Liver (tissue), 8 donors: ENCODE measurements at regions not wholly inside any gene's neighbourhood (a gene's known extent, or its start where the extent isn't known, plus 50 kb on each side); places are given as distances from the start of the nearest gene placed in this dataset.

Experiments used
- DNase-seq: peaks from one replicate; pipeline ENCODE4 v3.0.0-alpha.2; 2017; ENCODE audit warnings: low spot score
- H3K27ac ChIP-seq, 2 donors: one replicate each; pipeline ENCODE4 v1.7.0; 2013; ENCODE audit warnings: inconsistent platforms in 2 of 2, low read length in 2 of 2, control low read depth in 1 of 2, low read depth in 1 of 2, mild to moderate bottlenecking in 1 of 2
- H3K27me3 ChIP-seq, 4 donors: one replicate each; pipeline versions ENCODE4 v1.6.1 to v1.7.0; 2013; ENCODE audit warnings: low read length in 3 of 4, inconsistent platforms in 1 of 4, mild to moderate bottlenecking in 1 of 4, moderate library complexity in 1 of 4; ENCODE audit not compliant: control insufficient read depth in 4 of 4, insufficient read depth in 4 of 4
- H3K36me3 ChIP-seq, 4 donors: one replicate each; pipeline versions ENCODE4 v1.6.1 to v1.7.0; 2013; ENCODE audit warnings: low read length in 3 of 4, mild to moderate bottlenecking in 3 of 4, low read depth in 1 of 4, moderate library complexity in 1 of 4; ENCODE audit not compliant: control insufficient read depth in 4 of 4, insufficient read depth in 3 of 4
- H3K4me1 ChIP-seq, 4 donors: one replicate each; pipeline versions ENCODE4 v1.6.1 to v1.7.0; 2013; ENCODE audit warnings: low read length in 3 of 4, mild to moderate bottlenecking in 3 of 4, moderate library complexity in 1 of 4; ENCODE audit not compliant: control insufficient read depth in 4 of 4, insufficient read depth in 4 of 4
- H3K4me3 ChIP-seq, 3 donors: one replicate each; pipeline versions ENCODE4 v1.6.1 to v1.7.0; 2013; ENCODE audit warnings: low read length in 3 of 3, control low read depth in 1 of 3, low read depth in 1 of 3, mild to moderate bottlenecking in 1 of 3
- H3K9ac ChIP-seq, 2 donors: one replicate each; pipeline ENCODE4 v1.7.0; 2013; ENCODE audit warnings: low read length in 2 of 2, mild to moderate bottlenecking in 2 of 2, moderate library complexity in 2 of 2, control low read depth in 1 of 2, low read depth in 1 of 2
- H3K9me3 ChIP-seq, 4 donors: one replicate each; pipeline versions ENCODE4 v1.6.1 to v1.7.0; 2013; ENCODE audit warnings: low read length in 3 of 4; ENCODE audit not compliant: control insufficient read depth in 4 of 4
- CTCF ChIP-seq: fragments of 150-350 bp; IDR thresholded peaks from 2 replicates; pipeline ENCODE4 v1.5.1; 2017; ENCODE audit warnings: improper control_type of control experiment, low read depth, low read length; ENCODE audit not compliant: missing input control
- EGR1 ChIP-seq, 2 donors: IDR thresholded peaks; 2 replicates each; pipeline ENCODE4 v1.6.1; 2016 to 2018; ENCODE audit warnings: antibody characterized with exemption in 2 of 2, low read depth in 2 of 2
- FOXA1 ChIP-seq: IDR thresholded peaks from 2 replicates; pipeline ENCODE4 v1.6.1; 2016; ENCODE audit warnings: antibody characterized with exemption
- FOXA2 ChIP-seq: IDR thresholded peaks from 2 replicates; pipeline ENCODE4 v1.6.1; 2016; ENCODE audit warnings: antibody characterized with exemption
- GABPA ChIP-seq, 2 donors: IDR thresholded peaks in 1 of 2; conservative IDR thresholded peaks in 1 of 2; 2 replicates each; pipeline ENCODE4 v1.6.1; 2016; ENCODE audit warnings: antibody characterized with exemption in 2 of 2, mild to moderate bottlenecking in 1 of 2, moderate library complexity in 1 of 2
- HNF4A ChIP-seq, 2 donors: conservative IDR thresholded peaks; 2 replicates each; pipeline ENCODE4 v1.6.1; 2016; ENCODE audit warnings: antibody characterized with exemption in 2 of 2, mild to moderate bottlenecking in 2 of 2
- HNF4G ChIP-seq: IDR thresholded peaks from 2 replicates; pipeline ENCODE4 v1.6.1; 2016; ENCODE audit warnings: antibody characterized with exemption
- MAX ChIP-seq: IDR thresholded peaks from 2 replicates; pipeline ENCODE4 v1.6.1; 2016; ENCODE audit warnings: antibody characterized with exemption
- NR2F2 ChIP-seq: IDR thresholded peaks from 2 replicates; pipeline ENCODE4 v1.6.1; 2016; ENCODE audit warnings: antibody characterized with exemption
- RAD21 ChIP-seq, 2 donors: IDR thresholded peaks; 2 replicates each; pipeline ENCODE4 v1.6.1; 2016; ENCODE audit warnings: antibody characterized with exemption in 2 of 2, mild to moderate bottlenecking in 2 of 2
- RXRA ChIP-seq, 2 donors: IDR thresholded peaks; 2 replicates each; pipeline ENCODE4 v1.6.1; 2017 to 2018; ENCODE audit warnings: antibody characterized with exemption in 2 of 2, mild to moderate bottlenecking in 1 of 2
- SP1 ChIP-seq: IDR thresholded peaks from 2 replicates; pipeline ENCODE4 v1.6.1; 2018; ENCODE audit warnings: antibody characterized with exemption, mild to moderate bottlenecking
- TAF1 ChIP-seq: conservative IDR thresholded peaks from 2 replicates; pipeline ENCODE4 v1.6.1; 2016; ENCODE audit warnings: antibody characterized with exemption, mild to moderate bottlenecking
- YY1 ChIP-seq: IDR thresholded peaks from 2 replicates; pipeline ENCODE4 v1.6.1; 2016; ENCODE audit warnings: antibody characterized with exemption, mild to moderate bottlenecking
- WGBS: extraction: QIAGEN DNeasy Blood & Tissue Kit; methylation state at CpG from one replicate; pipeline ENCODE4 v1.1.7; 2013; 5-methylcytosine and 5-hydroxymethylcytosine counted together
- TF ChIP-seq, protein P1 (sequence below): IDR thresholded peaks from 2 replicates; pipeline ENCODE4 v1.6.1; 2016; ENCODE audit warnings: antibody characterized with exemption
- TF ChIP-seq, protein P2 (sequence below): IDR thresholded peaks from 2 replicates; pipeline ENCODE4 v1.6.1; 2016; ENCODE audit warnings: antibody characterized with exemption
- TF ChIP-seq, protein P3 (sequence below): IDR thresholded peaks from 2 replicates; pipeline ENCODE4 v1.6.1; 2016; ENCODE audit warnings: antibody characterized with exemption, mild to moderate bottlenecking
- donor health status: healthy.
- donor health status: healthy.
- donor health status: healthy.
- donor health status: healthy.
- donor health status: healthy.

- Histone ChIP-seq H3K9me3 (no peaks in the 10 kb centered on the region), H3K9ac (no peak overlapping the region), H3K4me1 (peaks cover 3 to 9% (median 8%) of the 10 kb centered on the region in 4 donors), H3K4me3 (no peak overlapping the region), H3K27me3 (no peaks in the 10 kb centered on the region), H3K36me3 (no peaks in the 10 kb centered on the region), H3K27ac (no peak overlapping the region)
- no peak for DNase-seq
- 84% methylated on average over 3 of the region's 3 CpGs for WGBS
- TF ChIP-seq, protein P1, sequence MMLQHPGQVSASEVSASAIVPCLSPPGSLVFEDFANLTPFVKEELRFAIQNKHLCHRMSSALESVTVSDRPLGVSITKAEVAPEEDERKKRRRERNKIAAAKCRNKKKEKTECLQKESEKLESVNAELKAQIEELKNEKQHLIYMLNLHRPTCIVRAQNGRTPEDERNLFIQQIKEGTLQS, result no peak
- TF ChIP-seq CTCF (no peak), HNF4A (conservative IDR thresholded peaks at IDR 0.05) (no peak), FOXA1 (no peak), RXRA (IDR thresholded peaks at IDR 0.05) (no peak), GABPA (IDR thresholded peaks at IDR 0.05 in 1 of 2, conservative IDR thresholded peaks at IDR 0.05 in 1 of 2) (no peak), NR2F2 (no peak), SP1 (no peak), HNF4G (no peak), TAF1 (no peak), RAD21 (IDR thresholded peaks at IDR 0.05) (no peak), EGR1 (IDR thresholded peaks at IDR 0.05; ENCODE audit: low read depth in 2 of 2) (no peak), FOXA2 (no peak), MAX (no peak), YY1 (no peak)
- TF ChIP-seq, protein P2, sequence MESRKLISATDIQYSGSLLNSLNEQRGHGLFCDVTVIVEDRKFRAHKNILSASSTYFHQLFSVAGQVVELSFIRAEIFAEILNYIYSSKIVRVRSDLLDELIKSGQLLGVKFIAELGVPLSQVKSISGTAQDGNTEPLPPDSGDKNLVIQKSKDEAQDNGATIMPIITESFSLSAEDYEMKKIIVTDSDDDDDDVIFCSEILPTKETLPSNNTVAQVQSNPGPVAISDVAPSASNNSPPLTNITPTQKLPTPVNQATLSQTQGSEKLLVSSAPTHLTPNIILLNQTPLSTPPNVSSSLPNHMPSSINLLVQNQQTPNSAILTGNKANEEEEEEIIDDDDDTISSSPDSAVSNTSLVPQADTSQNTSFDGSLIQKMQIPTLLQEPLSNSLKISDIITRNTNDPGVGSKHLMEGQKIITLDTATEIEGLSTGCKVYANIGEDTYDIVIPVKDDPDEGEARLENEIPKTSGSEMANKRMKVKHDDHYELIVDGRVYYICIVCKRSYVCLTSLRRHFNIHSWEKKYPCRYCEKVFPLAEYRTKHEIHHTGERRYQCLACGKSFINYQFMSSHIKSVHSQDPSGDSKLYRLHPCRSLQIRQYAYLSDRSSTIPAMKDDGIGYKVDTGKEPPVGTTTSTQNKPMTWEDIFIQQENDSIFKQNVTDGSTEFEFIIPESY, result no peak
- TF ChIP-seq, protein P3, sequence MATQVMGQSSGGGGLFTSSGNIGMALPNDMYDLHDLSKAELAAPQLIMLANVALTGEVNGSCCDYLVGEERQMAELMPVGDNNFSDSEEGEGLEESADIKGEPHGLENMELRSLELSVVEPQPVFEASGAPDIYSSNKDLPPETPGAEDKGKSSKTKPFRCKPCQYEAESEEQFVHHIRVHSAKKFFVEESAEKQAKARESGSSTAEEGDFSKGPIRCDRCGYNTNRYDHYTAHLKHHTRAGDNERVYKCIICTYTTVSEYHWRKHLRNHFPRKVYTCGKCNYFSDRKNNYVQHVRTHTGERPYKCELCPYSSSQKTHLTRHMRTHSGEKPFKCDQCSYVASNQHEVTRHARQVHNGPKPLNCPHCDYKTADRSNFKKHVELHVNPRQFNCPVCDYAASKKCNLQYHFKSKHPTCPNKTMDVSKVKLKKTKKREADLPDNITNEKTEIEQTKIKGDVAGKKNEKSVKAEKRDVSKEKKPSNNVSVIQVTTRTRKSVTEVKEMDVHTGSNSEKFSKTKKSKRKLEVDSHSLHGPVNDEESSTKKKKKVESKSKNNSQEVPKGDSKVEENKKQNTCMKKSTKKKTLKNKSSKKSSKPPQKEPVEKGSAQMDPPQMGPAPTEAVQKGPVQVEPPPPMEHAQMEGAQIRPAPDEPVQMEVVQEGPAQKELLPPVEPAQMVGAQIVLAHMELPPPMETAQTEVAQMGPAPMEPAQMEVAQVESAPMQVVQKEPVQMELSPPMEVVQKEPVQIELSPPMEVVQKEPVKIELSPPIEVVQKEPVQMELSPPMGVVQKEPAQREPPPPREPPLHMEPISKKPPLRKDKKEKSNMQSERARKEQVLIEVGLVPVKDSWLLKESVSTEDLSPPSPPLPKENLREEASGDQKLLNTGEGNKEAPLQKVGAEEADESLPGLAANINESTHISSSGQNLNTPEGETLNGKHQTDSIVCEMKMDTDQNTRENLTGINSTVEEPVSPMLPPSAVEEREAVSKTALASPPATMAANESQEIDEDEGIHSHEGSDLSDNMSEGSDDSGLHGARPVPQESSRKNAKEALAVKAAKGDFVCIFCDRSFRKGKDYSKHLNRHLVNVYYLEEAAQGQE, result no peak
These were observed 88.7 kb upstream of the FAM169A start for GRCh38 chr5:74954919-74955318.
